ENCODE measurements at regions not wholly inside any gene's neighbourhood (a gene's known extent, or its start where the extent isn't known, plus 50 kb on each side); places are given as distances from the start of the nearest gene placed in this dataset.

DNA sequence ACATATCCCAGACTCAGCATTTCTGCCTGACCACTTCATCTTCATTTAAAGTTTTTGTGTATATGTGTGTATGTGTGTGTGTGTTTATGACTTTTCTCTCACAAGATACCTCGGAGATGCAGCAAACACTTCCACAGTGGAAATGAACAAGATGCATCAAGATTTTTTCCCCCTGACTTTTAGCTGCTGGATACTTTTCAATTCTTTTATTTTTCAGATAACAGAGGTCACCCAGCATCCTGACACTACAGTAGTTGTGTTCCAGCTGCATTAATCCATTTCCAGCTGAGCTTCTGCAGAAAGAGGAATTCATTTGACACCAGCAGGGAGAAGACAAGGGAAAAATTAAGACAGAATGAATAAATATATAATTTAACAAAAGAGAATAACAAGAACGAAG, 130.2 kb upstream of the PSMD7 start:
- no peak for ATAC-seq
- TF ChIP-seq PPARA (CRISPR knock-in tag; IDR thresholded peaks at IDR 0.05; ENCODE audit: borderline replicate concordance) (no peak), ZFP3 (CRISPR knock-in tag; IDR thresholded peaks at IDR 0.05) (no peak), ZNF70 (CRISPR knock-in tag; IDR thresholded peaks at IDR 0.05) (no peak), ARNTL (CRISPR knock-in tag; IDR thresholded peaks at IDR 0.05; ENCODE audit: borderline replicate concordance, low read depth) (no peak), TOX (CRISPR knock-in tag; IDR thresholded peaks at IDR 0.05; ENCODE audit: borderline replicate concordance) (no peak), OSR1 (CRISPR knock-in tag; IDR thresholded peaks at IDR 0.05) (no peak), SNAI2 (CRISPR knock-in tag; IDR thresholded peaks at IDR 0.05) (no peak), ZNF565 (CRISPR knock-in tag; conservative IDR thresholded peaks at IDR 0.05; ENCODE audit: low read depth) (no peak), ZFP30 (CRISPR knock-in tag; IDR thresholded peaks at IDR 0.05) (no peak), TCF4 (CRISPR knock-in tag; IDR thresholded peaks at IDR 0.05; ENCODE audit: borderline replicate concordance) (no peak), ISL1 (CRISPR knock-in tag; IDR thresholded peaks at IDR 0.05) (no peak), RARB (CRISPR knock-in tag; IDR thresholded peaks at IDR 0.05) (no peak), ESRRG (CRISPR knock-in tag; IDR thresholded peaks at IDR 0.05) (no peak), POU6F1 (CRISPR knock-in tag; IDR thresholded peaks at IDR 0.05; ENCODE audit: borderline replicate concordance, low read depth) (no peak)
- TF ChIP-seq, protein P1, sequence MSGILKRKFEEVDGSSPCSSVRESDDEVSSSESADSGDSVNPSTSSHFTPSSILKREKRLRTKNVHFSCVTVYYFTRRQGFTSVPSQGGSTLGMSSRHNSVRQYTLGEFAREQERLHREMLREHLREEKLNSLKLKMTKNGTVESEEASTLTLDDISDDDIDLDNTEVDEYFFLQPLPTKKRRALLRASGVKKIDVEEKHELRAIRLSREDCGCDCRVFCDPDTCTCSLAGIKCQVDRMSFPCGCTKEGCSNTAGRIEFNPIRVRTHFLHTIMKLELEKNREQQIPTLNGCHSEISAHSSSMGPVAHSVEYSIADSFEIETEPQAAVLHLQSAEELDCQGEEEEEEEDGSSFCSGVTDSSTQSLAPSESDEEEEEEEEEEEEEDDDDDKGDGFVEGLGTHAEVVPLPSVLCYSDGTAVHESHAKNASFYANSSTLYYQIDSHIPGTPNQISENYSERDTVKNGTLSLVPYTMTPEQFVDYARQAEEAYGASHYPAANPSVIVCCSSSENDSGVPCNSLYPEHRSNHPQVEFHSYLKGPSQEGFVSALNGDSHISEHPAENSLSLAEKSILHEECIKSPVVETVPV (CRISPR knock-in tag; IDR thresholded peaks at IDR 0.05), result no peak
- TF ChIP-seq, protein P2, sequence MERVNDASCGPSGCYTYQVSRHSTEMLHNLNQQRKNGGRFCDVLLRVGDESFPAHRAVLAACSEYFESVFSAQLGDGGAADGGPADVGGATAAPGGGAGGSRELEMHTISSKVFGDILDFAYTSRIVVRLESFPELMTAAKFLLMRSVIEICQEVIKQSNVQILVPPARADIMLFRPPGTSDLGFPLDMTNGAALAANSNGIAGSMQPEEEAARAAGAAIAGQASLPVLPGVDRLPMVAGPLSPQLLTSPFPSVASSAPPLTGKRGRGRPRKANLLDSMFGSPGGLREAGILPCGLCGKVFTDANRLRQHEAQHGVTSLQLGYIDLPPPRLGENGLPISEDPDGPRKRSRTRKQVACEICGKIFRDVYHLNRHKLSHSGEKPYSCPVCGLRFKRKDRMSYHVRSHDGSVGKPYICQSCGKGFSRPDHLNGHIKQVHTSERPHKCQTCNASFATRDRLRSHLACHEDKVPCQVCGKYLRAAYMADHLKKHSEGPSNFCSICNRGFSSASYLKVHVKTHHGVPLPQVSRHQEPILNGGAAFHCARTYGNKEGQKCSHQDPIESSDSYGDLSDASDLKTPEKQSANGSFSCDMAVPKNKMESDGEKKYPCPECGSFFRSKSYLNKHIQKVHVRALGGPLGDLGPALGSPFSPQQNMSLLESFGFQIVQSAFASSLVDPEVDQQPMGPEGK (CRISPR knock-in tag; IDR thresholded peaks at IDR 0.05; ENCODE audit: borderline replicate concordance), result no peak

DNA sequence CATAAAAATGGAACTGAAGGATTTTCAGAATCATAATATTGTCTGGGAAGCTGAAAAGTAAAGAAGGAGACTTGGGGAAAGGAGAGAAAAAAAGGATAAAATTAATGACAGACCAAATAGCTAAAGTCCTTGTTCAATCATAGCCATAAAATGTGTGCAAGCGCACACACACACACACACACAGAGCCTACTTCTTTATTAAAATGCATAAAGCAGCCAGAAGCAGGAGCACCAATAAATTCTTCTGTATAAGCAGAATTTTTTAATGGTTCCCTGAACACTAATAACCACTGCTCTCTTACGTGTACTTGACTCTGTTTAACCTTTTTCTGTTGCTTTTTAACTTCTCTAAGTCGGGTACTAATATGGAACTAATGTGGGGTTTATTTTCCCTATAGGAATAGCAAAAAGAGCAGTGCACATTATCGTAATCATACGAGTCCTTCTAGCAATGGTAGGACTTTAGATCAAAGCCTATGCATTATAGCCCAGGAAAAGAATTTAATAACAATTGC, 131.0 kb upstream of the PSMD7 start:
- TF ChIP-seq ZC3H10 (CRISPR knock-in tag; IDR thresholded peaks at IDR 0.05), result no peak
- no peak for TF ChIP-seq OSR1 (CRISPR knock-in tag; IDR thresholded peaks at IDR 0.05)
- TF ChIP-seq SNAI2 (CRISPR knock-in tag; IDR thresholded peaks at IDR 0.05), result no peak
- TF ChIP-seq, protein P3, sequence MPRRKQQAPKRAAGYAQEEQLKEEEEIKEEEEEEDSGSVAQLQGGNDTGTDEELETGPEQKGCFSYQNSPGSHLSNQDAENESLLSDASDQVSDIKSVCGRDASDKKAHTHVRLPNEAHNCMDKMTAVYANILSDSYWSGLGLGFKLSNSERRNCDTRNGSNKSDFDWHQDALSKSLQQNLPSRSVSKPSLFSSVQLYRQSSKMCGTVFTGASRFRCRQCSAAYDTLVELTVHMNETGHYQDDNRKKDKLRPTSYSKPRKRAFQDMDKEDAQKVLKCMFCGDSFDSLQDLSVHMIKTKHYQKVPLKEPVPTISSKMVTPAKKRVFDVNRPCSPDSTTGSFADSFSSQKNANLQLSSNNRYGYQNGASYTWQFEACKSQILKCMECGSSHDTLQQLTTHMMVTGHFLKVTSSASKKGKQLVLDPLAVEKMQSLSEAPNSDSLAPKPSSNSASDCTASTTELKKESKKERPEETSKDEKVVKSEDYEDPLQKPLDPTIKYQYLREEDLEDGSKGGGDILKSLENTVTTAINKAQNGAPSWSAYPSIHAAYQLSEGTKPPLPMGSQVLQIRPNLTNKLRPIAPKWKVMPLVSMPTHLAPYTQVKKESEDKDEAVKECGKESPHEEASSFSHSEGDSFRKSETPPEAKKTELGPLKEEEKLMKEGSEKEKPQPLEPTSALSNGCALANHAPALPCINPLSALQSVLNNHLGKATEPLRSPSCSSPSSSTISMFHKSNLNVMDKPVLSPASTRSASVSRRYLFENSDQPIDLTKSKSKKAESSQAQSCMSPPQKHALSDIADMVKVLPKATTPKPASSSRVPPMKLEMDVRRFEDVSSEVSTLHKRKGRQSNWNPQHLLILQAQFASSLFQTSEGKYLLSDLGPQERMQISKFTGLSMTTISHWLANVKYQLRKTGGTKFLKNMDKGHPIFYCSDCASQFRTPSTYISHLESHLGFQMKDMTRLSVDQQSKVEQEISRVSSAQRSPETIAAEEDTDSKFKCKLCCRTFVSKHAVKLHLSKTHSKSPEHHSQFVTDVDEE (CRISPR knock-in tag; IDR thresholded peaks at IDR 0.05), result no peak
- TF ChIP-seq ZNF70 (CRISPR knock-in tag; IDR thresholded peaks at IDR 0.05), result no peak
- TF ChIP-seq ZNF565 (CRISPR knock-in tag; conservative IDR thresholded peaks at IDR 0.05; ENCODE audit: low read depth), result no peak
- no peak for TF ChIP-seq CREB5 (CRISPR knock-in tag; IDR thresholded peaks at IDR 0.05; ENCODE audit: low read depth)
- no peak for TF ChIP-seq TOX (CRISPR knock-in tag; IDR thresholded peaks at IDR 0.05; ENCODE audit: borderline replicate concordance)
- TF ChIP-seq TCF4 (CRISPR knock-in tag; IDR thresholded peaks at IDR 0.05; ENCODE audit: borderline replicate concordance), result no peak
- no peak for TF ChIP-seq ISL1 (CRISPR knock-in tag; IDR thresholded peaks at IDR 0.05)

GRCh38 chr16:74160759-74161158, 135.9 kb upstream of the PSMD7 start:
- no peak for ATAC-seq

More for the DNA sequence above, 131.0 kb upstream of the PSMD7 start:
- no peak for ATAC-seq

More at GRCh38 chr16:74160759-74161158, 135.9 kb upstream of the PSMD7 start:
- TF ChIP-seq TOX (CRISPR knock-in tag; IDR thresholded peaks at IDR 0.05; ENCODE audit: borderline replicate concordance) (no peak), POU6F1 (CRISPR knock-in tag; IDR thresholded peaks at IDR 0.05; ENCODE audit: borderline replicate concordance, low read depth) (no peak), ESRRG (CRISPR knock-in tag; IDR thresholded peaks at IDR 0.05) (no peak), PPARA (CRISPR knock-in tag; IDR thresholded peaks at IDR 0.05; ENCODE audit: borderline replicate concordance) (no peak), ZC3H10 (CRISPR knock-in tag; IDR thresholded peaks at IDR 0.05) (no peak), SNAI2 (CRISPR knock-in tag; IDR thresholded peaks at IDR 0.05) (no peak), ZNF565 (CRISPR knock-in tag; conservative IDR thresholded peaks at IDR 0.05; ENCODE audit: low read depth) (no peak), OSR1 (CRISPR knock-in tag; IDR thresholded peaks at IDR 0.05) (no peak), CREB5 (CRISPR knock-in tag; IDR thresholded peaks at IDR 0.05; ENCODE audit: low read depth) (no peak), RARB (CRISPR knock-in tag; IDR thresholded peaks at IDR 0.05) (no peak), TCF4 (CRISPR knock-in tag; IDR thresholded peaks at IDR 0.05; ENCODE audit: borderline replicate concordance) (no peak)

All from SK-N-SH treated with all-trans-retinoic acid at 6 μM for 48 hours (cell line).